ENCODE measurements at regions not wholly inside any gene's neighbourhood (a gene's known extent, or its start where the extent isn't known, plus 50 kb on each side); places are given as distances from the start of the nearest gene placed in this dataset.

DNA sequence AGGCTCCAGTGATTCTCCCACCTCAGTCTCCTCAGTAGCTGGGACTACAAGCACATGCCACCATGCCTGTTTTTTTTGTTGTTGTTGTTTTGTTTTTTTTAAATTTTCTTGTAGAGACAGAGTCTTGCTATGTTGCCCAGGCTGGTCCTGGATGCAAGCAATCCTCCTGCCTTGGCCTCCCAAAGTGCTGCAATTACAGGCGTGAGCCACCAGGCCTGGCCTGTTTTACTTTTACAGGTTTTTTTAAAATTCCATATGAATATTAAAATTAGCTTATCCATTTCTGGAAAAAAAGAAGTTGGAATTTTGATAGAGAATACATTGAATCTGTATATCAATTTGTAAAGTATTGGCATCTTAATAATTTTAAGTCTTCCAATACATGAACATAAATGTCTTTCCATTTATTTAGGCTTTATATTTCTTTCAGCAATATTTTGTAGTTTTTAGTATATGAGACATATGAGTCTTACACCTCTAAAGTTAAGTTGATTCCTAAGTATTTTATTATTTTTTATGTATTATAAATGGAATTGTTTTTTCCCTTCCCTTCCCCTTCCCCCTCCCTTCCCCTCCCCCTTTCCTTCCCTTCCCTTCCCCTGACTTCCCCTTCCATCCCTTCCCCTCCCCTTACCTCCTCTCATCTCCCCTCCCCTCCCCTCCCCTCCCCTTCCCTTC lies 323.5 kb upstream of the SALL1 start:
- no peak for TF ChIP-seq EZH2 (IDR thresholded peaks at IDR 0.05; ENCODE audit: low read depth)
- TF ChIP-seq, protein P1, sequence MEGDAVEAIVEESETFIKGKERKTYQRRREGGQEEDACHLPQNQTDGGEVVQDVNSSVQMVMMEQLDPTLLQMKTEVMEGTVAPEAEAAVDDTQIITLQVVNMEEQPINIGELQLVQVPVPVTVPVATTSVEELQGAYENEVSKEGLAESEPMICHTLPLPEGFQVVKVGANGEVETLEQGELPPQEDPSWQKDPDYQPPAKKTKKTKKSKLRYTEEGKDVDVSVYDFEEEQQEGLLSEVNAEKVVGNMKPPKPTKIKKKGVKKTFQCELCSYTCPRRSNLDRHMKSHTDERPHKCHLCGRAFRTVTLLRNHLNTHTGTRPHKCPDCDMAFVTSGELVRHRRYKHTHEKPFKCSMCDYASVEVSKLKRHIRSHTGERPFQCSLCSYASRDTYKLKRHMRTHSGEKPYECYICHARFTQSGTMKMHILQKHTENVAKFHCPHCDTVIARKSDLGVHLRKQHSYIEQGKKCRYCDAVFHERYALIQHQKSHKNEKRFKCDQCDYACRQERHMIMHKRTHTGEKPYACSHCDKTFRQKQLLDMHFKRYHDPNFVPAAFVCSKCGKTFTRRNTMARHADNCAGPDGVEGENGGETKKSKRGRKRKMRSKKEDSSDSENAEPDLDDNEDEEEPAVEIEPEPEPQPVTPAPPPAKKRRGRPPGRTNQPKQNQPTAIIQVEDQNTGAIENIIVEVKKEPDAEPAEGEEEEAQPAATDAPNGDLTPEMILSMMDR (conservative IDR thresholded peaks at IDR 0.05), result no peak
